HUES48 (cell line): ENCODE measurements at regions not wholly inside any gene's neighbourhood (a gene's known extent, or its start where the extent isn't known, plus 50 kb on each side); places are given as distances from the start of the nearest gene placed in this dataset.

Experiments used
- H3K27ac ChIP-seq: one replicate; pipeline ENCODE4 v1.7.0; 2013; ENCODE audit warnings: low read depth, low read length, inconsistent platforms
- H3K27me3 ChIP-seq: 2 replicates; pipeline ENCODE4 v1.6.1; 2013; ENCODE audit warnings: mild to moderate bottlenecking, low read length; ENCODE audit not compliant: control insufficient read depth, insufficient read depth
- H3K36me3 ChIP-seq: 2 replicates; pipeline ENCODE4 v1.6.1; 2013; ENCODE audit warnings: low read length; ENCODE audit not compliant: control insufficient read depth, insufficient read depth
- H3K4me1 ChIP-seq: 2 replicates; pipeline ENCODE4 v1.6.1; 2013; ENCODE audit warnings: mild to moderate bottlenecking, low read length; ENCODE audit not compliant: control insufficient read depth, insufficient read depth
- H3K4me3 ChIP-seq: 2 replicates; pipeline ENCODE4 v1.5.1; 2013; ENCODE audit warnings: mild to moderate bottlenecking, low read depth, low read length
- H3K9ac ChIP-seq: 2 replicates; pipeline ENCODE4 v1.6.1; 2013; ENCODE audit warnings: mild to moderate bottlenecking, low read depth, low read length, moderate library complexity
- H3K9me3 ChIP-seq: 2 replicates; pipeline ENCODE4 v1.6.1; 2013; ENCODE audit warnings: low read length; ENCODE audit not compliant: control insufficient read depth, insufficient read depth

GRCh38 chr7:67754651-67755050, 758.0 kb downstream of the TYW1 start:
- Histone ChIP-seq H3K36me3 (no peaks in the 10 kb centered on the region), H3K27ac (no peak overlapping the region), H3K4me3 (no peak overlapping the region), H3K4me1 (no peaks in the 10 kb centered on the region), H3K27me3 (no peaks in the 10 kb centered on the region), H3K9ac (no peak overlapping the region), H3K9me3 (peaks cover 5% of the 10 kb centered on the region; the same call in 1 of the 2 replicates)

GRCh38 chr7:67758551-67758950, 761.9 kb downstream of the TYW1 start:
- H3K27me3 ChIP-seq, result no peaks in the 10 kb centered on the region
- no peaks in the 10 kb centered on the region for H3K36me3 ChIP-seq
- H3K27ac ChIP-seq, result no peak overlapping the region
- 0 out of 2 replicates have a peak, but pooled peaks cover 2% of the 10 kb centered on the region for H3K9me3 ChIP-seq
- no peak overlapping the region for H3K9ac ChIP-seq
- no peaks in the 10 kb centered on the region for H3K4me1 ChIP-seq
- no peak overlapping the region for H3K4me3 ChIP-seq

GRCh38 chr7:67760971-67761370, 764.3 kb downstream of the TYW1 start:
- H3K9ac ChIP-seq, result no peak overlapping the region
- no peaks in the 10 kb centered on the region for H3K36me3 ChIP-seq

GRCh38 chr7:67762516-67762915, 765.9 kb downstream of the TYW1 start:
- H3K9ac ChIP-seq, result no peak overlapping the region
- no peak overlapping the region for H3K27ac ChIP-seq
- no peak overlapping the region for H3K4me3 ChIP-seq
- no peaks in the 10 kb centered on the region for H3K36me3 ChIP-seq
- H3K9me3 ChIP-seq, result no peaks in the 10 kb centered on the region
- H3K4me1 ChIP-seq, result no peaks in the 10 kb centered on the region
- no peaks in the 10 kb centered on the region for H3K27me3 ChIP-seq

More at GRCh38 chr7:67760971-67761370, 764.3 kb downstream of the TYW1 start:
- H3K27me3 ChIP-seq, result no peaks in the 10 kb centered on the region
- no peak overlapping the region for H3K4me3 ChIP-seq
- no peak overlapping the region for H3K27ac ChIP-seq
- H3K4me1 ChIP-seq, result no peaks in the 10 kb centered on the region
- no peaks in the 10 kb centered on the region for H3K9me3 ChIP-seq

- no peaks in the 10 kb centered on the region for H3K9me3 ChIP-seq
- no peaks in the 10 kb centered on the region for H3K27me3 ChIP-seq
- no peak overlapping the region for H3K4me3 ChIP-seq
- no peaks in the 10 kb centered on the region for H3K4me1 ChIP-seq
- no peak overlapping the region for H3K9ac ChIP-seq
- no peaks in the 10 kb centered on the region for H3K36me3 ChIP-seq
- no peak overlapping the region for H3K27ac ChIP-seq
Measured at GRCh38 chr7:67764289-67764688, 767.7 kb downstream of the TYW1 start.

GRCh38 chr7:67765481-67766175, 769.0 kb downstream of the TYW1 start:
- H3K36me3 ChIP-seq, result no peaks in the 10 kb centered on the region
- H3K27ac ChIP-seq, result no peak overlapping the region
- no peaks in the 10 kb centered on the region for H3K27me3 ChIP-seq
- H3K9ac ChIP-seq, result no peak overlapping the region
- no peaks in the 10 kb centered on the region for H3K4me1 ChIP-seq
- H3K9me3 ChIP-seq, result no peaks in the 10 kb centered on the region
- no peak overlapping the region for H3K4me3 ChIP-seq

GRCh38 chr7:67766906-67767410, 770.3 kb downstream of the TYW1 start:
- no peak overlapping the region for H3K27ac ChIP-seq
- no peak overlapping the region for H3K9ac ChIP-seq
- no peaks in the 10 kb centered on the region for H3K4me1 ChIP-seq
- no peaks in the 10 kb centered on the region for H3K27me3 ChIP-seq
- H3K4me3 ChIP-seq, result no peak overlapping the region
- no peaks in the 10 kb centered on the region for H3K36me3 ChIP-seq
- H3K9me3 ChIP-seq, result no peaks in the 10 kb centered on the region

- Histone ChIP-seq H3K36me3 (no peaks in the 10 kb centered on the region), H3K9ac (no peak overlapping the region), H3K4me1 (no peaks in the 10 kb centered on the region), H3K9me3 (no peaks in the 10 kb centered on the region), H3K4me3 (no peak overlapping the region), H3K27me3 (no peaks in the 10 kb centered on the region), H3K27ac (no peak overlapping the region)
Measured at GRCh38 chr7:67771846-67772605, 775.4 kb downstream of the TYW1 start.

- H3K36me3 ChIP-seq, result no peaks in the 10 kb centered on the region
- H3K9ac ChIP-seq, result no peak overlapping the region
- H3K4me1 ChIP-seq, result no peaks in the 10 kb centered on the region
- H3K27ac ChIP-seq, result no peak overlapping the region
- H3K4me3 ChIP-seq, result no peak overlapping the region
- H3K9me3 ChIP-seq, result no peaks in the 10 kb centered on the region
- H3K27me3 ChIP-seq, result no peaks in the 10 kb centered on the region
Measured at GRCh38 chr7:67773081-67773480, 776.4 kb downstream of the TYW1 start.

GRCh38 chr7:67777119-67777518, 780.5 kb downstream of the TYW1 start:
- Histone ChIP-seq H3K27me3 (no peaks in the 10 kb centered on the region), H3K9me3 (no peaks in the 10 kb centered on the region), H3K27ac (no peak overlapping the region), H3K9ac (no peak overlapping the region), H3K36me3 (no peaks in the 10 kb centered on the region), H3K4me1 (no peaks in the 10 kb centered on the region), H3K4me3 (no peak overlapping the region)

- Histone ChIP-seq H3K4me1 (no peaks in the 10 kb centered on the region), H3K27ac (no peak overlapping the region)
Measured at GRCh38 chr7:67781841-67782240, 785.2 kb downstream of the TYW1 start.

More at GRCh38 chr7:67781841-67782240, 785.2 kb downstream of the TYW1 start:
- H3K4me3 ChIP-seq, result no peak overlapping the region
- H3K9me3 ChIP-seq, result no peaks in the 10 kb centered on the region
- no peaks in the 10 kb centered on the region for H3K27me3 ChIP-seq
- H3K9ac ChIP-seq, result no peak overlapping the region
- H3K36me3 ChIP-seq, result no peaks in the 10 kb centered on the region
